Motor neuron (in vitro differentiated cells): ENCODE measurements at regions not wholly inside any gene's neighbourhood (a gene's known extent, or its start where the extent isn't known, plus 50 kb on each side); places are given as distances from the start of the nearest gene placed in this dataset.
"Not testable (repeated sequence)": the region's sequence is repeated elsewhere in the genome, so short reads cannot be mapped to it uniquely, and the experiment has no call there.

Experiments
- ATAC-seq, 8 experiments: fragments of 200-7000 bp; cut with Tn5 transposase; replicated peaks in 6 of 8; 2 replicates each; pipeline ENCODE4 v1.8.0; 2021; ENCODE audit warnings: mild to moderate bottlenecking in 8 of 8, moderate library complexity in 8 of 8
- H3K27ac ChIP-seq, 2 donors: fragments of 250-450 bp; sonication (Bioruptor Pico); 2 replicates each; pipeline ENCODE4 v1.9.0; 2021; ENCODE audit warnings: antibody characterized with exemption in 2 of 2, mild to moderate bottlenecking in 2 of 2, moderate library complexity in 1 of 2
- H3K4me1 ChIP-seq, 2 donors: fragments of 250-450 bp; sonication (Bioruptor Pico); replicated peaks in 1 of 2; 2 replicates each; pipeline ENCODE4 v1.6.1; 2021; ENCODE audit warnings: antibody characterized with exemption in 2 of 2, mild to moderate bottlenecking in 2 of 2, moderate library complexity in 1 of 2
- H3K4me3 ChIP-seq, 5 donors: fragments of 250-450 bp; sonication (Bioruptor Pico); 2 replicates each; pipeline ENCODE4 v1.9.0; 2021; ENCODE audit warnings: antibody characterized with exemption in 5 of 5, mild to moderate bottlenecking in 5 of 5, moderate library complexity in 4 of 5
- WGBS, 10 experiments: fragments of 450-650 bp; shearing (Covaris generic); methylation state at CpG; one replicate each; pipeline ENCODE4 v1.0.0; 2022; 5-methylcytosine and 5-hydroxymethylcytosine counted together
- in situ Hi-C, 9 experiments: fragments of 400-800 bp; cut with MboI; loops; one replicate each; pipeline ENCODE4 v1.15.0; 2021; ENCODE audit warnings: low sequenced_read_pairs in 9 of 9, low pct_unique_long_range_greater_than_20kb in 2 of 9; ENCODE audit not compliant: unreplicated experiment in 9 of 9

DNA sequence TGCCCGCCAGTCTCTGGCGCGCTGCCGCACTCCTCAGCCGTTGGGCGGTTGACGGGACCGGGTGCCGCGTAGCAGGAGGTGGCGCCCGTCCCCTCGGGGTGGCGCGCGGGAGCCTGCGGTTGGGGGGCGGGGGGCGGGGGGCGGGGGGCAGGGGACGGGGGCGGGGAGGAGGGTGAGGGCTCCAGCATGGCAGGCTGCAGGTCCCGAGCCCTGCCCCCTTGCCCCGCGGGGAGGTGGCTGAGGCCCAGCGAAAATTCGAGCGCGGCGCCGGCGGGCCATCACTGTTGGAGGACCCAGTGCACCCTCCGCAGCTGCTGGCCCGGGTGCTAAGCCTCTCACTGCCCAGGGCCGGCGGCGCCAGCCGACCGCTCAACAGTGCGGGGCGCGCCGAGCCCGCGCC, 150.5 kb downstream of the GTF2H2C start:
- ATAC-seq, result peak in 2 of 8 experiments; percentile 30 to 45
- H3K4me3 ChIP-seq, in situ Hi-C loops: not testable (repeated sequence)

More for the DNA sequence above, 150.5 kb downstream of the GTF2H2C start:
- no CpG with 5 or more reads among the region's 45 CpGs for WGBS, 10 experiments
- H3K4me1 ChIP-seq, H3K27ac ChIP-seq: not testable (repeated sequence)
